Gastrocnemius medialis (tissue), 4 donors: ENCODE measurements at regions not wholly inside any gene's neighbourhood (a gene's known extent, or its start where the extent isn't known, plus 50 kb on each side); places are given as distances from the start of the nearest gene placed in this dataset.
A peak's percentile ranks its signal among the peaks of the same experiment; 100 is the strongest.

Experiments used
- ATAC-seq, 2 donors: fragments of 150-250 bp; one replicate each; pipeline ENCODE4 v1.9.1; 2016
- DNase-seq, 2 donors: peaks; one replicate each; pipeline ENCODE4 v3.0.0-alpha.2; 2019
- H3K27ac ChIP-seq, 4 donors: fragments of 200-600 bp; sonication (generic); 1 replicate in 1 of 4; 2 replicates in 3 of 4; pipeline ENCODE4 v1.5.1; 2016 to 2018; ENCODE audit warnings: mild to moderate bottlenecking in 2 of 4, moderate library complexity in 1 of 4
- H3K27me3 ChIP-seq, 3 donors: fragments of 200-600 bp; sonication (generic) in 2 of 3; 1 replicate in 1 of 3; 2 replicates in 2 of 3; pipeline versions ENCODE4 v1.5.1 to v1.6.0; 2016 to 2019; ENCODE audit warnings: mild to moderate bottlenecking in 1 of 3, moderate library complexity in 1 of 3
- H3K36me3 ChIP-seq, 2 donors: fragments of 200-600 bp; sonication (generic) in 1 of 2; one replicate each; pipeline ENCODE4 v1.5.1; 2017 to 2018
- H3K4me1 ChIP-seq, 2 donors: fragments of 200-600 bp; sonication (generic) in 1 of 2; one replicate each; pipeline ENCODE4 v1.5.1; 2016 to 2017; ENCODE audit warnings: mild to moderate bottlenecking in 2 of 2
- H3K4me3 ChIP-seq, 4 donors: fragments of 200-600 bp; sonication (generic) in 3 of 4; 1 replicate in 1 of 4; 2 replicates in 3 of 4; pipeline ENCODE4 v1.5.1; 2016 to 2019; ENCODE audit warnings: mild to moderate bottlenecking in 2 of 4
- H3K9me3 ChIP-seq, 3 donors: fragments of 200-600 bp; sonication (generic) in 2 of 3; 1 replicate in 1 of 3; 2 replicates in 2 of 3; pipeline ENCODE4 v1.5.1; 2016 to 2019
- CTCF ChIP-seq, 5 experiments: fragments of 450-650 bp in 3 of 5; fragments of 200-600 bp in 2 of 5; sonication (generic) in 2 of 5; IDR thresholded peaks in 4 of 5; conservative IDR thresholded peaks in 1 of 5; 1 replicate in 4 of 5; 2 replicates in 1 of 5; pipeline ENCODE4 v1.5.1; 2016 to 2019; ENCODE audit warnings: antibody characterized with exemption in 5 of 5, mild to moderate bottlenecking in 3 of 5, moderate library complexity in 3 of 5
- POLR2A ChIP-seq, 2 donors: fragments of 450-650 bp; IDR thresholded peaks; one replicate each; pipeline ENCODE4 v1.6.1; 2017; ENCODE audit warnings: antibody characterized with exemption in 2 of 2, mild to moderate bottlenecking in 2 of 2, moderate library complexity in 2 of 2
- in situ Hi-C, 4 donors: fragments of 200-750 bp; cut with MboI; loops; one replicate each; pipeline versions ENCODE4 v1.15.0 to v1.8.0; 2017; ENCODE audit warnings: low sequenced_read_pairs in 4 of 4
- intact Hi-C: fragments of 100-400 bp; cut with DNase I; formaldehyde crosslinking; loops from one replicate; pipeline ENCODE4 v1.15.1; 2023; ENCODE audit warnings: low total_unique reads

DNA sequence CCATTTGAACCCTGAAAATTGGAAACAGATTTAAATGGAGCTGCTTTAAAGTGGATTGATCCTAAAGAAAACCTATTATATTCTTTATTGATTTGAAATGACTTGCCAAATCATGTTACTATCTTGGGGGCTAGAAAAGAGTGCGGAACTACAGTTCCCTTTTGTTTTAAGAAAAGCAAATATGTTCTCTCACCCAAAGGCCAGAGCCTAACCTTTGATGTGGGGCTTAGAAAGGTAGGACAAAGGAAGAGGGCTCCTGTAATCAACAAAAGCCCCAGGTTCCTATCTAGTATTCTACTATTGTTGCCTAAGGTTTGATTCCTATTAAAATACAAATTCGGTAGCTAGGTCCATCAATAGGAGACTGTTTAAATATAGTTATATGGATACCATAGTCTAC lies 100.8 kb upstream of the BEND6 start:
- DNase-seq (no peak), ATAC-seq (no peak)
- Histone ChIP-seq H3K27me3 (no peaks in the 10 kb centered on the region), H3K36me3 (no peaks in the 10 kb centered on the region), H3K4me3 (no peak overlapping the region), H3K4me1 (peaks cover 8 to 19% of the 10 kb centered on the region in 2 donors), H3K27ac (no peak overlapping the region), H3K9me3 (no peaks in the 10 kb centered on the region)
- intact Hi-C loops = loop anchor here (5.0 kb wide), 1 partner anchor 497 kb away; no protein-coding TSS in a partner anchor
- TF ChIP-seq POLR2A (IDR thresholded peaks at IDR 0.05) (no peak), CTCF (IDR thresholded peaks at IDR 0.05 in 4 of 5, conservative IDR thresholded peaks at IDR 0.05 in 1 of 5) (no peak)
- in situ Hi-C loops = loop anchor here (25.0 kb wide), 1 partner anchor 492 kb away; no protein-coding TSS in a partner anchor

DNA sequence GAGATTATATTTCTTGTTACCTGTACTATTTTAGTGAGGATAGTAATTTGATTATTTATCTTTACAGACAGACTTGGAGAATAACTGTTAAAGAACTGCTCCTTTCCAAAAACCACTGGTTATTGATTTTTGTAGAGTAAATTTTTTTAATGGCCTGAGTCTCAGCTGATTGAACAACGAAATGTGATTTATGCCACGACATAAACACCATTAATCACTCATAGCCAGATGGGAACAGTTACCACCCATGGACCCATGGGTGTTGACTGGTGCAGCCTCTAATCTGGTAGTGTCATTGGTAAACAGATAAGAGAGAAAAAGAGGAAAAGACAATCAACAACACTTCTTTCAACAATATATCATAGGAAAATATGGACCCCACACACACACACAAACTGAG lies 101.4 kb upstream of the BEND6 start:
- Histone ChIP-seq H3K27me3 (no peaks in the 10 kb centered on the region), H3K4me3 (no peak overlapping the region), H3K27ac (no peak overlapping the region), H3K4me1 (peaks cover 8 to 19% of the 10 kb centered on the region in 2 donors), H3K9me3 (no peaks in the 10 kb centered on the region), H3K36me3 (no peaks in the 10 kb centered on the region)
- in situ Hi-C loops (loop anchor here (25.0 kb wide), 1 partner anchor 491 kb away; no protein-coding TSS in a partner anchor), intact Hi-C loops (loop anchor here (5.0 kb wide), 1 partner anchor 496 kb away; no protein-coding TSS in a partner anchor)
- no peak for ATAC-seq
- TF ChIP-seq CTCF (IDR thresholded peaks at IDR 0.05 in 4 of 5, conservative IDR thresholded peaks at IDR 0.05 in 1 of 5) (no peak), POLR2A (IDR thresholded peaks at IDR 0.05) (no peak)
- no peak for DNase-seq

DNA sequence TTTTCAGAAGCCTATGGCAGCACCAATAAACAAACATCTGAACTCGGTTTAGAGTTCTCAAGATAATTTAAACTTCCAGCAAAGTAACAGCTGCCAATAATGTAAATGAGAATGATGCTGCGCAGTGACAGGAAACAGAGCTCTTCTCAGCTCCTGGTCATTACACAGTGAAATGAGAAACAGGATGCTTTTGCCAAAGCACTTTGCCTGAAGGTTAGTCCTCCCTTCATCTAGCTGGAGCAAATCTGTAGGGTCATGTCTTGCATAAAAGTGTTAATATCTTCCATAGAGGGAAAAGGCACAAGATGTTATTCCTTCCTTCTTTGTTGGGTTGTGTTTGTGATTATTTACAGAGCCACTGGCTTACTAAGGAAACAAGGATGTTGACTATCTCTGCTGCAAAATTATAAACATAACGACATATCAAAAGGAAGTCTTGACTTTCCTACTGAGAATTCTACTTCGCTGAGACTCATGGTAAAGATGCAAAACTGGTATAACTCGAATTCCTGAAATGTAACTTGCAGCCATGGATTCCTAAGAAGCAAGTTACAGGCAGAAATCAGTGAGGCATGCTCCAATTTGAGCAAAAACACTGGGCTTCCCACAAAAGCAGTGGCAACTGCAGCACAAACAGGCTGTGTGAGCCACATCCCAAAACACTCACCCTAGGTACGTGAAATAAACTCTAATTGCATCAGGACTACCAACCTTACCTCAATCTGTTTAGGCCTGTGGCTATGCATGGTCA lies 102.5 kb upstream of the BEND6 start:
- intact Hi-C loops (loop anchor here (5.0 kb wide), 1 partner anchor 495 kb away; no protein-coding TSS in a partner anchor), in situ Hi-C loops (loop anchor here (25.0 kb wide), 1 partner anchor 490 kb away; no protein-coding TSS in a partner anchor)
- Histone ChIP-seq H3K9me3 (no peaks in the 10 kb centered on the region), H3K27ac (peak overlapping the region; percentile 1 to 51 (median 20)), H3K36me3 (no peaks in the 10 kb centered on the region), H3K4me3 (peak overlapping the region in 3 of 4 donors; percentile 51 to 52 (median 52)), H3K4me1 (peaks cover 8 to 19% of the 10 kb centered on the region in 2 donors), H3K27me3 (no peaks in the 10 kb centered on the region)
- TF ChIP-seq CTCF (IDR thresholded peaks at IDR 0.05 in 4 of 5, conservative IDR thresholded peaks at IDR 0.05 in 1 of 5) (no peak), POLR2A (IDR thresholded peaks at IDR 0.05) (no peak)
- DNase-seq (no peak), ATAC-seq (no peak)

GRCh38 chr6:56851541-56852259 lies 103.2 kb upstream of the BEND6 start:
- H3K36me3 ChIP-seq = no peaks in the 10 kb centered on the region
- H3K4me3 ChIP-seq = peak overlapping the region; percentile 51 to 52 (median 52)
- TF ChIP-seq POLR2A (IDR thresholded peaks at IDR 0.05) (no peak), CTCF (IDR thresholded peaks at IDR 0.05 in 4 of 5, conservative IDR thresholded peaks at IDR 0.05 in 1 of 5) (peak; percentile 58 to 71 (median 65))
- no peaks in the 10 kb centered on the region for H3K9me3 ChIP-seq
- H3K27me3 ChIP-seq = no peaks in the 10 kb centered on the region
- peak in 1 of 2 donors; percentile 49 for DNase-seq
- H3K27ac ChIP-seq = peak overlapping the region; percentile 14 to 51 (median 30)
- ATAC-seq = peak; percentile 86 to 96
- intact Hi-C loops = loop anchor here (1.0 to 5.0 kb wide), 3 partner anchors 142 to 494 kb away; no protein-coding TSS in a partner anchor
- peaks cover 8 to 19% of the 10 kb centered on the region in 2 donors for H3K4me1 ChIP-seq
- in situ Hi-C loops = loop anchor here (25.0 kb wide), 1 partner anchor 489 kb away; no protein-coding TSS in a partner anchor
